Sigmoid colon (tissue), 6 donors: ENCODE measurements at regions not wholly inside any gene's neighbourhood (a gene's known extent, or its start where the extent isn't known, plus 50 kb on each side); places are given as distances from the start of the nearest gene placed in this dataset.

ENCODE experiments used
- DNase-seq: peaks from one replicate; pipeline ENCODE4 v3.0.0-alpha.2; 2019
- H3K27ac ChIP-seq, 4 donors: fragments of 200-600 bp; sonication (generic); one replicate each; pipeline ENCODE4 v1.5.1; 2016 to 2019; ENCODE audit warnings: mild to moderate bottlenecking in 1 of 4
- H3K27me3 ChIP-seq, 3 donors: fragments of 200-600 bp; sonication (generic); one replicate each; pipeline ENCODE4 v1.5.1; 2019; ENCODE audit warnings: mild to moderate bottlenecking in 1 of 3
- H3K36me3 ChIP-seq, 4 donors: fragments of 200-600 bp; sonication (generic); one replicate each; pipeline ENCODE4 v1.5.1; 2016 to 2019
- H3K4me1 ChIP-seq, 4 donors: fragments of 200-600 bp; sonication (generic); one replicate each; pipeline ENCODE4 v1.5.1; 2017 to 2019
- H3K4me3 ChIP-seq, 4 donors: fragments of 200-600 bp; sonication (generic); one replicate each; pipeline ENCODE4 v1.5.1; 2017 to 2019; ENCODE audit warnings: mild to moderate bottlenecking in 2 of 4, moderate library complexity in 1 of 4
- H3K9me3 ChIP-seq, 4 donors: fragments of 200-600 bp in 3 of 4; sonication (generic) in 3 of 4; one replicate each; pipeline versions ENCODE4 v1.5.1 to v1.6.1; 2013 to 2019
- EP300 ChIP-seq, 4 donors: sonication (generic); formaldehyde crosslinking; IDR thresholded peaks; one replicate each; pipeline ENCODE4 v1.6.1; 2017; ENCODE audit warnings: antibody characterized with exemption in 4 of 4
- POLR2A ChIP-seq, 2 donors: fragments of 450-650 bp; IDR thresholded peaks; one replicate each; pipeline ENCODE4 v1.6.1; 2016; ENCODE audit warnings: antibody characterized with exemption in 2 of 2, mild to moderate bottlenecking in 2 of 2, moderate library complexity in 2 of 2
- POLR2AphosphoS5 ChIP-seq, 4 donors: sonication (generic); formaldehyde crosslinking; IDR thresholded peaks; one replicate each; pipeline ENCODE4 v1.6.1; 2017; ENCODE audit warnings: antibody characterized with exemption in 4 of 4
- WGBS, 2 donors: extraction: QIAGEN DNeasy Blood & Tissue Kit; methylation state at CpG; one replicate each; pipeline ENCODE4 v1.1.7; 2013; 5-methylcytosine and 5-hydroxymethylcytosine counted together
- intact Hi-C: fragments of 100-400 bp; cut with DNase I; formaldehyde crosslinking; loops from one replicate; pipeline ENCODE4 v1.15.1; 2023
- TF ChIP-seq, protein P1 (sequence below), 4 experiments: fragments of 450-650 bp in 3 of 4; fragments of 200-600 bp in 1 of 4; IDR thresholded peaks; one replicate each; pipeline ENCODE4 v1.5.1; 2016 to 2019; ENCODE audit warnings: antibody characterized with exemption in 4 of 4, mild to moderate bottlenecking in 3 of 4, moderate library complexity in 2 of 4
- donor health status: healthy with polysubstance abuse.
- donor health status: healthy.

GRCh38 chr1:168905633-168906032 lies 176.6 kb upstream of the DPT start:
- DNase-seq: no peak
- Histone ChIP-seq H3K9me3 (no peaks in the 10 kb centered on the region), H3K27ac (no peak overlapping the region), H3K36me3 (no peaks in the 10 kb centered on the region), H3K4me3 (no peak overlapping the region), H3K27me3 (no peaks in the 10 kb centered on the region), H3K4me1 (no peaks in the 10 kb centered on the region)
- 86 to 94% methylated on average over 2 of the region's 2 CpGs for WGBS, 2 donors
- intact Hi-C loops: no loop called here
- no peak for TF ChIP-seq POLR2AphosphoS5 (IDR thresholded peaks at IDR 0.05)
- no peak for TF ChIP-seq POLR2A (IDR thresholded peaks at IDR 0.05)
- TF ChIP-seq, protein P1, sequence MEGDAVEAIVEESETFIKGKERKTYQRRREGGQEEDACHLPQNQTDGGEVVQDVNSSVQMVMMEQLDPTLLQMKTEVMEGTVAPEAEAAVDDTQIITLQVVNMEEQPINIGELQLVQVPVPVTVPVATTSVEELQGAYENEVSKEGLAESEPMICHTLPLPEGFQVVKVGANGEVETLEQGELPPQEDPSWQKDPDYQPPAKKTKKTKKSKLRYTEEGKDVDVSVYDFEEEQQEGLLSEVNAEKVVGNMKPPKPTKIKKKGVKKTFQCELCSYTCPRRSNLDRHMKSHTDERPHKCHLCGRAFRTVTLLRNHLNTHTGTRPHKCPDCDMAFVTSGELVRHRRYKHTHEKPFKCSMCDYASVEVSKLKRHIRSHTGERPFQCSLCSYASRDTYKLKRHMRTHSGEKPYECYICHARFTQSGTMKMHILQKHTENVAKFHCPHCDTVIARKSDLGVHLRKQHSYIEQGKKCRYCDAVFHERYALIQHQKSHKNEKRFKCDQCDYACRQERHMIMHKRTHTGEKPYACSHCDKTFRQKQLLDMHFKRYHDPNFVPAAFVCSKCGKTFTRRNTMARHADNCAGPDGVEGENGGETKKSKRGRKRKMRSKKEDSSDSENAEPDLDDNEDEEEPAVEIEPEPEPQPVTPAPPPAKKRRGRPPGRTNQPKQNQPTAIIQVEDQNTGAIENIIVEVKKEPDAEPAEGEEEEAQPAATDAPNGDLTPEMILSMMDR (IDR thresholded peaks at IDR 0.05): no peak
- no peak for TF ChIP-seq EP300 (IDR thresholded peaks at IDR 0.05)

GRCh38 chr1:168906367-168906766 lies 177.4 kb upstream of the DPT start:
- no peak overlapping the region for H3K4me3 ChIP-seq
- no peaks in the 10 kb centered on the region for H3K4me1 ChIP-seq
- no peaks in the 10 kb centered on the region for H3K27me3 ChIP-seq
- no peaks in the 10 kb centered on the region for H3K9me3 ChIP-seq
- H3K36me3 ChIP-seq: no peaks in the 10 kb centered on the region
- WGBS, 2 donors: 16 to 52% methylated on average over 2 of the region's 2 CpGs
- H3K27ac ChIP-seq: no peak overlapping the region
- no peak for DNase-seq
- intact Hi-C loops: no loop called here
- TF ChIP-seq POLR2AphosphoS5 (IDR thresholded peaks at IDR 0.05): no peak
- TF ChIP-seq, protein P1 (IDR thresholded peaks at IDR 0.05): no peak
- TF ChIP-seq EP300 (IDR thresholded peaks at IDR 0.05): no peak
- no peak for TF ChIP-seq POLR2A (IDR thresholded peaks at IDR 0.05)

DNA sequence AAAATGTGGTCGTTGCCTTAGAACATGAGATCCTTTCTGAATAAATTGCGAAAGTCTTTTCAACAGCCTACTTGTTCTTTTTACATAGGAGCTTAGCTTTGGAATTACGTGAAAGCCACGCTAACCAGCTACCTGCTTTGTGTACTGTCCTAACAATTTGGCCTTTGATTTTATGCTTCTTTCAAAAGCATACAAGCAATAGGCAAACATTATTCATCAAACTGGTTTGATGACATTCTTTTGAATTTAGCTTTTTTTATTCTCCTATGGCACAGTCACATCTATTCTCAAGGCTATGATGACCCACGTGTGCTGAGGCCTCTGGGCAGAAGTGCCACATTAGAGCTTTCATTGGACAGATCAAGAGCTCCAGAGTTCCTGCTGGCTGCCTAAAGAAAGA lies 178.0 kb upstream of the DPT start:
- no peaks in the 10 kb centered on the region for H3K27me3 ChIP-seq
- H3K4me3 ChIP-seq: no peak overlapping the region
- 14 to 59% methylated on average over 5 of the region's 5 CpGs for WGBS, 2 donors
- no peaks in the 10 kb centered on the region for H3K9me3 ChIP-seq
- no peaks in the 10 kb centered on the region for H3K36me3 ChIP-seq
- no peaks in the 10 kb centered on the region for H3K4me1 ChIP-seq
- intact Hi-C loops: no loop called here
- TF ChIP-seq POLR2AphosphoS5 (IDR thresholded peaks at IDR 0.05): no peak
- no peak for TF ChIP-seq POLR2A (IDR thresholded peaks at IDR 0.05)
- TF ChIP-seq, protein P1 (IDR thresholded peaks at IDR 0.05): no peak
- TF ChIP-seq EP300 (IDR thresholded peaks at IDR 0.05): no peak
- no peak for DNase-seq
- no peak overlapping the region for H3K27ac ChIP-seq

GRCh38 chr1:168907786-168908348 lies 178.9 kb upstream of the DPT start:
- no peak for DNase-seq
- Histone ChIP-seq H3K9me3 (no peaks in the 10 kb centered on the region), H3K4me1 (no peaks in the 10 kb centered on the region), H3K36me3 (no peaks in the 10 kb centered on the region), H3K27me3 (no peaks in the 10 kb centered on the region), H3K27ac (no peak overlapping the region), H3K4me3 (no peak overlapping the region)
- intact Hi-C loops: no loop called here
- TF ChIP-seq EP300 (IDR thresholded peaks at IDR 0.05): no peak
- no peak for TF ChIP-seq POLR2A (IDR thresholded peaks at IDR 0.05)
- TF ChIP-seq POLR2AphosphoS5 (IDR thresholded peaks at IDR 0.05): no peak
- TF ChIP-seq, protein P1 (IDR thresholded peaks at IDR 0.05): no peak

- intact Hi-C loops: no loop called here
Measured at GRCh38 chr1:168910403-168910802, 181.4 kb upstream of the DPT start.

More at GRCh38 chr1:168910403-168910802, 181.4 kb upstream of the DPT start:
- H3K9me3 ChIP-seq: no peaks in the 10 kb centered on the region
- H3K4me1 ChIP-seq: no peaks in the 10 kb centered on the region
- no peak overlapping the region for H3K27ac ChIP-seq
- no peak for TF ChIP-seq POLR2A (IDR thresholded peaks at IDR 0.05)
- TF ChIP-seq, protein P1 (IDR thresholded peaks at IDR 0.05): no peak
- TF ChIP-seq EP300 (IDR thresholded peaks at IDR 0.05): no peak
- TF ChIP-seq POLR2AphosphoS5 (IDR thresholded peaks at IDR 0.05): no peak
- no peak for DNase-seq
- no peak overlapping the region for H3K4me3 ChIP-seq
- WGBS, 2 donors: 75 to 84% methylated on average over 2 of the region's 2 CpGs
- no peaks in the 10 kb centered on the region for H3K27me3 ChIP-seq
- no peaks in the 10 kb centered on the region for H3K36me3 ChIP-seq
